ENCODE measurements at regions not wholly inside any gene's neighbourhood (a gene's known extent, or its start where the extent isn't known, plus 50 kb on each side); places are given as distances from the start of the nearest gene placed in this dataset.

- no peaks in the 10 kb centered on the region for H3K27me3 ChIP-seq (ENCODE audit: control insufficient read depth, insufficient read depth, low read length)
- H3K27ac ChIP-seq (ENCODE audit: low read length), result no peak overlapping the region
- no peak overlapping the region for H3K4me3 ChIP-seq (ENCODE audit: low read depth in 2 of 2, low read length in 2 of 2)
- no TSS peak for BruUV-seq (replicated peaks)
- ATAC-seq (no peak), DNase-seq (ENCODE audit: low read depth, low spot score) (no peak)
- CTCF ChIA-PET, result no interaction called here
- intact Hi-C loops (cut with micrococcal nuclease; ENCODE audit: unreplicated experiment), result no loop called here
- in situ Hi-C loops (cut with HindIII; ENCODE audit: low pct_unique_long_range_greater_than_20kb, low sequenced_read_pairs), result no loop called here
- H3K9me3 ChIP-seq (ENCODE audit: control insufficient read depth, insufficient read depth, low read depth, low read length), result no peaks in the 10 kb centered on the region
- TF ChIP-seq TCF7L2 (IDR thresholded peaks at IDR 0.05; ENCODE audit: low read depth, low read length) (no peak), REST (IDR thresholded peaks at IDR 0.05; ENCODE audit: insufficient read depth in 1 of 2, low read depth in 2 of 2, low read length in 1 of 2) (no peak), SIN3A (IDR thresholded peaks at IDR 0.05; ENCODE audit: borderline replicate concordance, insufficient read depth, low read depth, low read length) (no peak), POLR2AphosphoS5 (IDR thresholded peaks at IDR 0.05; ENCODE audit: low read depth, low read length) (no peak), CTCF (IDR thresholded peaks at IDR 0.05) (no peak)
- no peaks in the 10 kb centered on the region for H3K4me1 ChIP-seq (ENCODE audit: control insufficient read depth, insufficient read depth, low read length)
- POLR2A ChIA-PET, result no interaction called here
- no peaks in the 10 kb centered on the region for H3K36me3 ChIP-seq (ENCODE audit: control insufficient read depth, insufficient read depth, low read length)
These were observed 101.7 kb upstream of the TP63 start for GRCh38 chr3:189529468-189529867.

GRCh38 chr3:189529889-189530471, 101.2 kb upstream of the TP63 start:
- ChIA-PET POLR2A (no interaction called here), CTCF (no interaction called here)
- no peak for ATAC-seq
- H3K36me3 ChIP-seq (ENCODE audit: control insufficient read depth, insufficient read depth, low read length), result no peaks in the 10 kb centered on the region
- H3K4me1 ChIP-seq (ENCODE audit: control insufficient read depth, insufficient read depth, low read length), result no peaks in the 10 kb centered on the region
- H3K27me3 ChIP-seq (ENCODE audit: control insufficient read depth, insufficient read depth, low read length), result no peaks in the 10 kb centered on the region
- in situ Hi-C loops (cut with HindIII; ENCODE audit: low pct_unique_long_range_greater_than_20kb, low sequenced_read_pairs), result no loop called here
- no peak for TF ChIP-seq SIN3A (IDR thresholded peaks at IDR 0.05; ENCODE audit: borderline replicate concordance, insufficient read depth, low read depth, low read length)
- no peak for TF ChIP-seq TCF7L2 (IDR thresholded peaks at IDR 0.05; ENCODE audit: low read depth, low read length)
- TF ChIP-seq CTCF (IDR thresholded peaks at IDR 0.05), result no peak
- no peak for TF ChIP-seq REST (IDR thresholded peaks at IDR 0.05; ENCODE audit: insufficient read depth in 1 of 2, low read depth in 2 of 2, low read length in 1 of 2)
- TF ChIP-seq POLR2AphosphoS5 (IDR thresholded peaks at IDR 0.05; ENCODE audit: low read depth, low read length), result no peak
- H3K27ac ChIP-seq (ENCODE audit: low read length), result no peak overlapping the region
- no peaks in the 10 kb centered on the region for H3K9me3 ChIP-seq (ENCODE audit: control insufficient read depth, insufficient read depth, low read depth, low read length)
- no peak for DNase-seq (ENCODE audit: low read depth, low spot score)
- intact Hi-C loops (cut with micrococcal nuclease; ENCODE audit: unreplicated experiment), result no loop called here
- H3K4me3 ChIP-seq (ENCODE audit: low read depth in 2 of 2, low read length in 2 of 2), result no peak overlapping the region
- BruUV-seq (replicated peaks), result no TSS peak
